ENCODE measurements at regions not wholly inside any gene's neighbourhood (a gene's known extent, or its start where the extent isn't known, plus 50 kb on each side); places are given as distances from the start of the nearest gene placed in this dataset.

- no peak for TF ChIP-seq CTCF (IDR thresholded peaks at IDR 0.05)
- ATAC-seq (no peak), DNase-seq (no peak)
- Histone ChIP-seq H3K4me3 (no peak overlapping the region), H3K9me3 (no peaks in the 10 kb centered on the region), H3K4me1 (ENCODE audit: low read depth) (no peaks in the 10 kb centered on the region), H3K36me3 (ENCODE audit: low read depth) (no peaks in the 10 kb centered on the region)
- intact Hi-C loops (cut with DNase I, micrococcal nuclease), result no loop called here
Observed at GRCh38 chr4:166230841-166231240, 357.8 kb downstream of the TLL1 start.

GRCh38 chr4:166239354-166239753 lies 366.3 kb downstream of the TLL1 start:
- intact Hi-C loops (cut with DNase I, micrococcal nuclease), result no loop called here
- ATAC-seq (no peak), DNase-seq (no peak)
- no peaks in the 10 kb centered on the region for H3K4me1 ChIP-seq (ENCODE audit: low read depth)
- no peaks in the 10 kb centered on the region for H3K36me3 ChIP-seq (ENCODE audit: low read depth)
- no peak overlapping the region for H3K4me3 ChIP-seq
- no peaks in the 10 kb centered on the region for H3K9me3 ChIP-seq
- TF ChIP-seq CTCF (IDR thresholded peaks at IDR 0.05), result no peak

GRCh38 chr4:166252487-166253402 lies 379.7 kb downstream of the TLL1 start:
- no peak for ATAC-seq
- Histone ChIP-seq H3K36me3 (ENCODE audit: low read depth) (no peaks in the 10 kb centered on the region), H3K9me3 (no peaks in the 10 kb centered on the region), H3K4me1 (ENCODE audit: low read depth) (no peaks in the 10 kb centered on the region), H3K4me3 (no peak overlapping the region)
- peak in 1 of 3 donors; percentile 43 for DNase-seq
- intact Hi-C loops (cut with DNase I, micrococcal nuclease), result no loop called here
- no peak for TF ChIP-seq CTCF (IDR thresholded peaks at IDR 0.05)

GRCh38 chr4:166257276-166257675 lies 384.2 kb downstream of the TLL1 start:
- TF ChIP-seq CTCF (IDR thresholded peaks at IDR 0.05), result no peak
- no peak overlapping the region for H3K4me3 ChIP-seq
- no peaks in the 10 kb centered on the region for H3K9me3 ChIP-seq
- no peak for ATAC-seq
- no peaks in the 10 kb centered on the region for H3K4me1 ChIP-seq (ENCODE audit: low read depth)
- no peak for DNase-seq
- intact Hi-C loops (cut with DNase I, micrococcal nuclease), result no loop called here
- H3K36me3 ChIP-seq (ENCODE audit: low read depth), result no peaks in the 10 kb centered on the region

GRCh38 chr4:166257891-166258290 lies 384.9 kb downstream of the TLL1 start:
- DNase-seq (no peak), ATAC-seq (no peak)
- no peak for TF ChIP-seq CTCF (IDR thresholded peaks at IDR 0.05)
- intact Hi-C loops (cut with DNase I, micrococcal nuclease), result no loop called here
- no peaks in the 10 kb centered on the region for H3K9me3 ChIP-seq
- H3K36me3 ChIP-seq (ENCODE audit: low read depth), result no peaks in the 10 kb centered on the region
- no peaks in the 10 kb centered on the region for H3K4me1 ChIP-seq (ENCODE audit: low read depth)
- H3K4me3 ChIP-seq, result no peak overlapping the region

Measured in mucosa of descending colon (tissue), 3 donors.